Common myeloid progenitor, CD34-positive (primary cell): ENCODE measurements at regions not wholly inside any gene's neighbourhood (a gene's known extent, or its start where the extent isn't known, plus 50 kb on each side); places are given as distances from the start of the nearest gene placed in this dataset.
"Not testable (repeated sequence)": the region's sequence is repeated elsewhere in the genome, so short reads cannot be mapped to it uniquely, and the experiment has no call there.

Source experiments
- CTCF ChIA-PET: fragments of 350-600 bp; sonication (Branson Sonifier 250); formaldehyde crosslinking; loops from one replicate; lab custom pipeline; 2021; ENCODE audit warnings: antibody characterized with exemption; lab: Charles Lee
- POLR2A ChIA-PET: fragments of 350-600 bp; sonication (Branson Sonifier 250); formaldehyde crosslinking; loops from one replicate; lab custom pipeline; 2021; ENCODE audit warnings: antibody characterized with exemption; lab: Charles Lee
- DNase-seq, 3 donors: peaks; one replicate each; pipeline versions ENCODE4 v3.0.0 to v3.0.0-alpha.2; 2013
- H3K27ac ChIP-seq, 2 experiments: 1 replicate in 1 of 2; 2 replicates in 1 of 2; pipeline ENCODE4 v1.7.0; 2013; ENCODE audit warnings: inconsistent platforms in 2 of 2, low read length in 2 of 2, mild to moderate bottlenecking in 2 of 2, low read depth in 1 of 2, moderate library complexity in 1 of 2; ENCODE audit not compliant: severe bottlenecking in 2 of 2, insufficient read depth in 1 of 2, poor library complexity in 1 of 2
- H3K27me3 ChIP-seq, 5 experiments: replicated peaks in 2 of 5; 1 replicate in 3 of 5; 2 replicates in 2 of 5; pipeline versions ENCODE4 v1.6.1 to v1.7.0; 2013; ENCODE audit warnings: low read length in 4 of 5, mild to moderate bottlenecking in 2 of 5, moderate library complexity in 2 of 5, inconsistent platforms in 1 of 5; ENCODE audit not compliant: insufficient read depth in 5 of 5, control insufficient read depth in 4 of 5
- H3K36me3 ChIP-seq, 4 experiments: 1 replicate in 2 of 4; 2 replicates in 2 of 4; pipeline versions ENCODE4 v1.6.1 to v1.7.0; 2013; ENCODE audit warnings: low read length in 3 of 4, control low read depth in 1 of 4, mild to moderate bottlenecking in 1 of 4; ENCODE audit not compliant: control insufficient read depth in 4 of 4, insufficient read depth in 4 of 4
- H3K4me1 ChIP-seq, 4 experiments: 1 replicate in 3 of 4; 2 replicates in 1 of 4; pipeline versions ENCODE4 v1.6.1 to v1.7.1; 2013; ENCODE audit warnings: low read length in 3 of 4, mild to moderate bottlenecking in 3 of 4, control low read depth in 1 of 4, inconsistent platforms in 1 of 4, moderate library complexity in 1 of 4; ENCODE audit not compliant: control insufficient read depth in 4 of 4, insufficient read depth in 4 of 4; ENCODE audit errors: control extremely low read depth in 1 of 4
- H3K4me3 ChIP-seq, 7 experiments: 1 replicate in 4 of 7; 2 replicates in 3 of 7; pipeline versions ENCODE4 v1.5.1 to v1.7.0; 2013; ENCODE audit warnings: mild to moderate bottlenecking in 7 of 7, low read length in 6 of 7, moderate library complexity in 6 of 7, inconsistent platforms in 2 of 7, low read depth in 2 of 7, control low read depth in 1 of 7; ENCODE audit not compliant: insufficient read depth in 4 of 7, control insufficient read depth in 1 of 7; ENCODE audit errors: extremely low read depth in 1 of 7
- H3K9me3 ChIP-seq, 5 experiments: 1 replicate in 4 of 5; 2 replicates in 1 of 5; pipeline versions ENCODE4 v1.6.1 to v1.7.1; 2013; ENCODE audit warnings: low read length in 4 of 5, mild to moderate bottlenecking in 2 of 5, inconsistent platforms in 1 of 5, low read depth in 1 of 5, moderate library complexity in 1 of 5; ENCODE audit not compliant: control insufficient read depth in 4 of 5, insufficient read depth in 2 of 5; ENCODE audit errors: control extremely low read depth in 1 of 5
- WGBS: methylation state at CpG from one replicate; pipeline ENCODE4 v1.1.5; 2013; ENCODE audit not compliant: insufficient coverage; 5-methylcytosine and 5-hydroxymethylcytosine counted together

GRCh38 chrX:82742351-82742750, 765.7 kb upstream of the POU3F4 start:
- no peaks in the 10 kb centered on the region for H3K4me1 ChIP-seq
- H3K9me3 ChIP-seq = no peaks in the 10 kb centered on the region
- H3K36me3 ChIP-seq = no peaks in the 10 kb centered on the region
- ChIA-PET CTCF (no interaction called here), POLR2A (no interaction called here)
- no peak overlapping the region for H3K4me3 ChIP-seq
- DNase-seq = no peak
- H3K27me3 ChIP-seq = no peaks in the 10 kb centered on the region
- no CpG with 5 or more reads among the region's 3 CpGs for WGBS
- no peak overlapping the region for H3K27ac ChIP-seq

GRCh38 chrX:82745725-82746124, 762.4 kb upstream of the POU3F4 start:
- H3K4me3 ChIP-seq, H3K36me3 ChIP-seq, H3K9me3 ChIP-seq, H3K4me1 ChIP-seq, DNase-seq, H3K27ac ChIP-seq, POLR2A ChIA-PET, H3K27me3 ChIP-seq: not testable (repeated sequence)
- WGBS = 81% methylated on average over 2 of the region's 5 CpGs
- CTCF ChIA-PET = interaction anchor here (0.6 kb wide), 1 partner anchor 17 kb away, joined by 3 read pairs; no protein-coding TSS in a partner anchor

- DNase-seq = no peak
- 80% methylated on average over 1 of the region's 2 CpGs for WGBS
- no peaks in the 10 kb centered on the region for H3K9me3 ChIP-seq
- no peaks in the 10 kb centered on the region for H3K36me3 ChIP-seq
- no peak overlapping the region for H3K27ac ChIP-seq
- H3K4me3 ChIP-seq = no peak overlapping the region
- H3K4me1 ChIP-seq = peaks cover 0 to 2% (median 0%) of the 10 kb centered on the region in 4 experiments
- POLR2A ChIA-PET = no interaction called here
- H3K27me3 ChIP-seq = no peaks in the 10 kb centered on the region
- CTCF ChIA-PET = interaction anchor here (0.6 kb wide), 1 partner anchor 927 kb away, joined by 3 read pairs; no protein-coding TSS in a partner anchor
These were observed 759.1 kb upstream of the POU3F4 start for GRCh38 chrX:82748906-82749505.

- Histone ChIP-seq H3K27ac (no peak overlapping the region), H3K4me3 (no peak overlapping the region), H3K9me3 (no peaks in the 10 kb centered on the region), H3K4me1 (peaks cover 0 to 2% (median 0%) of the 10 kb centered on the region in 4 experiments), H3K36me3 (no peaks in the 10 kb centered on the region), H3K27me3 (no peaks in the 10 kb centered on the region)
- ChIA-PET CTCF (no interaction called here), POLR2A (no interaction called here)
- no peak for DNase-seq
- 87% methylated on average over 5 of the region's 6 CpGs for WGBS
These were observed 751.8 kb upstream of the POU3F4 start for GRCh38 chrX:82756272-82756671.

- Histone ChIP-seq H3K27me3 (no peaks in the 10 kb centered on the region), H3K4me1 (peaks cover 0 to 2% (median 0%) of the 10 kb centered on the region in 4 experiments), H3K4me3 (no peak overlapping the region), H3K27ac (no peak overlapping the region), H3K36me3 (no peaks in the 10 kb centered on the region), H3K9me3 (no peaks in the 10 kb centered on the region)
- 86% methylated on average over 2 of the region's 3 CpGs for WGBS
- no peak for DNase-seq
- ChIA-PET POLR2A (no interaction called here), CTCF (no interaction called here)
These were observed 750.5 kb upstream of the POU3F4 start for GRCh38 chrX:82757614-82758013.

- no peak overlapping the region for H3K27ac ChIP-seq
- H3K27me3 ChIP-seq = no peaks in the 10 kb centered on the region
- no peaks in the 10 kb centered on the region for H3K36me3 ChIP-seq
- no peak overlapping the region for H3K4me3 ChIP-seq
- WGBS = no CpG with 5 or more reads among the region's 2 CpGs
- ChIA-PET CTCF (no interaction called here), POLR2A (no interaction called here)
- no peaks in the 10 kb centered on the region for H3K4me1 ChIP-seq
- DNase-seq = no peak
- H3K9me3 ChIP-seq = no peaks in the 10 kb centered on the region
These were observed 743.6 kb upstream of the POU3F4 start for GRCh38 chrX:82764521-82764920.

GRCh38 chrX:82765811-82766210, 742.3 kb upstream of the POU3F4 start:
- no peak for DNase-seq
- no CpG with 5 or more reads among the region's 1 CpG for WGBS

More at GRCh38 chrX:82765811-82766210, 742.3 kb upstream of the POU3F4 start:
- no peak overlapping the region for H3K4me3 ChIP-seq
- CTCF ChIA-PET = no interaction called here
- no peaks in the 10 kb centered on the region for H3K36me3 ChIP-seq
- no peaks in the 10 kb centered on the region for H3K27me3 ChIP-seq
- POLR2A ChIA-PET = no interaction called here
- H3K4me1 ChIP-seq = no peaks in the 10 kb centered on the region
- H3K9me3 ChIP-seq = no peaks in the 10 kb centered on the region
- no peak overlapping the region for H3K27ac ChIP-seq
